GM23248 (cell line): ENCODE measurements at regions not wholly inside any gene's neighbourhood (a gene's known extent, or its start where the extent isn't known, plus 50 kb on each side); places are given as distances from the start of the nearest gene placed in this dataset.

Experiments
- DNase-seq: peaks from one replicate; pipeline ENCODE4 v3.0.0-alpha.2; 2015
- H2AFZ ChIP-seq: fragments of 200-600 bp; sonication (generic); 2 replicates; pipeline ENCODE4 v1.6.1; 2016; ENCODE audit warnings: antibody characterized with exemption
- H3F3A ChIP-seq: fragments of 200-600 bp; sonication (generic); 2 replicates; pipeline ENCODE4 v1.6.1; 2016; ENCODE audit warnings: mild to moderate bottlenecking, antibody characterized with exemption, mixed run types; ENCODE audit not compliant: insufficient read depth
- H3K27ac ChIP-seq: fragments of 200-600 bp; sonication (generic); 2 replicates; pipeline ENCODE4 v1.5.1; 2016; ENCODE audit warnings: mild to moderate bottlenecking
- H3K27me3 ChIP-seq: fragments of 200-600 bp; sonication (generic); replicated peaks from 2 replicates; pipeline ENCODE4 v1.6.1; 2016; ENCODE audit warnings: mild to moderate bottlenecking; ENCODE audit not compliant: insufficient read depth
- H3K36me3 ChIP-seq: fragments of 200-600 bp; sonication (generic); 2 replicates; pipeline ENCODE4 v1.6.1; 2016; ENCODE audit warnings: low read depth, mild to moderate bottlenecking
- H3K4me1 ChIP-seq: fragments of 200-600 bp; sonication (generic); 2 replicates; pipeline ENCODE4 v1.6.1; 2016; ENCODE audit warnings: mild to moderate bottlenecking; ENCODE audit not compliant: insufficient read depth
- H3K4me2 ChIP-seq: fragments of 200-600 bp; sonication (generic); one replicate; pipeline ENCODE4 v1.6.1; 2016; ENCODE audit warnings: mild to moderate bottlenecking; ENCODE audit not compliant: unreplicated experiment
- H3K4me3 ChIP-seq: fragments of 200-600 bp; sonication (generic); 2 replicates; pipeline ENCODE4 v1.5.1; 2016; ENCODE audit warnings: mild to moderate bottlenecking
- H3K79me2 ChIP-seq: fragments of 200-600 bp; sonication (generic); 2 replicates; pipeline ENCODE4 v1.6.1; 2016; ENCODE audit warnings: mild to moderate bottlenecking; ENCODE audit not compliant: insufficient read depth
- H3K9ac ChIP-seq: fragments of 200-600 bp; sonication (generic); 2 replicates; pipeline ENCODE4 v1.6.1; 2016; ENCODE audit warnings: mild to moderate bottlenecking
- H3K9me2 ChIP-seq: fragments of 200-600 bp; sonication (generic); 2 replicates; pipeline ENCODE4 v1.6.1; 2016; ENCODE audit warnings: mixed run types, mild to moderate bottlenecking, moderate library complexity; ENCODE audit not compliant: insufficient read depth
- H3K9me3 ChIP-seq: fragments of 200-600 bp; sonication (generic); one replicate; pipeline ENCODE4 v1.6.1; 2017; ENCODE audit warnings: low read depth
- H4K20me1 ChIP-seq: fragments of 200-600 bp; sonication (generic); 2 replicates; pipeline ENCODE4 v1.6.0; 2016; ENCODE audit not compliant: insufficient read depth
- EZH2 ChIP-seq: fragments of 200-600 bp; sonication (generic); IDR thresholded peaks from 2 replicates; pipeline ENCODE4 v1.6.1; 2018; ENCODE audit warnings: antibody characterized with exemption, mild to moderate bottlenecking; ENCODE audit not compliant: insufficient read depth, poor library complexity, severe bottlenecking
- EZH2phosphoT487 ChIP-seq: fragments of 200-600 bp; sonication (generic); IDR thresholded peaks from 2 replicates; pipeline ENCODE4 v1.6.1; 2018; ENCODE audit warnings: antibody characterized with exemption, moderate library complexity, mild to moderate bottlenecking, low read depth; ENCODE audit not compliant: insufficient read depth
- WGBS, 2 experiments: methylation state at CpG; one replicate each; pipeline ENCODE4 v1.1.6; 2015 to 2017; ENCODE audit warnings: low lambda C conversion rate in 2 of 2, low coverage in 1 of 2; ENCODE audit errors: missing lambda C conversion rate in 2 of 2; 5-methylcytosine and 5-hydroxymethylcytosine counted together
- in situ Hi-C: fragments of 300-500 bp; cut with MboI; formaldehyde crosslinking; loops from 2 replicates; pipeline ENCODE4 v1.15.0; 2020

GRCh38 chr16:51797669-51798259 lies 646.7 kb upstream of the SALL1 start:
- H3K4me2 ChIP-seq: no peak overlapping the region
- H3K36me3 ChIP-seq: no peaks in the 10 kb centered on the region
- no peak overlapping the region for H3K27ac ChIP-seq
- no peak overlapping the region for H2AFZ ChIP-seq
- H3K9me3 ChIP-seq: no peaks in the 10 kb centered on the region
- no peak for DNase-seq
- WGBS, 2 experiments: 22 to 24% methylated on average over 6 of the region's 6 CpGs
- H4K20me1 ChIP-seq: no peaks in the 10 kb centered on the region
- TF ChIP-seq EZH2phosphoT487: no peak
- TF ChIP-seq EZH2: no peak
- H3F3A ChIP-seq: no peaks in the 10 kb centered on the region
- H3K79me2 ChIP-seq: no peaks in the 10 kb centered on the region
- H3K4me3 ChIP-seq: no peak overlapping the region
- in situ Hi-C loops: loop anchor here (10.0 kb wide), 1 partner anchor 57 kb away; no protein-coding TSS in a partner anchor
- peaks cover 6% of the 10 kb centered on the region; the same call in 1 of the 2 replicates for H3K27me3 ChIP-seq
- H3K4me1 ChIP-seq: no peaks in the 10 kb centered on the region
- no peak overlapping the region for H3K9ac ChIP-seq
- H3K9me2 ChIP-seq: no peaks in the 10 kb centered on the region

- no peaks in the 10 kb centered on the region for H3K4me1 ChIP-seq
- no peaks in the 10 kb centered on the region for H4K20me1 ChIP-seq
- in situ Hi-C loops: no loop called here
Measured at GRCh38 chr16:51779240-51779639, 628.2 kb upstream of the SALL1 start.

GRCh38 chr16:51773071-51773890 lies 622.2 kb upstream of the SALL1 start:
- Histone ChIP-seq H3K9me3 (no peaks in the 10 kb centered on the region), H3K9ac (no peak overlapping the region), H4K20me1 (no peaks in the 10 kb centered on the region), H3K27ac (no peak overlapping the region), H3K36me3 (no peaks in the 10 kb centered on the region), H3K4me3 (no peak overlapping the region), H3K27me3 (peaks cover 30% of the 10 kb centered on the region), H3K9me2 (no peaks in the 10 kb centered on the region), H3F3A (no peaks in the 10 kb centered on the region), H3K4me2 (no peak overlapping the region), H3K79me2 (no peaks in the 10 kb centered on the region), H3K4me1 (no peaks in the 10 kb centered on the region), H2AFZ (no peak overlapping the region)
- no peak for DNase-seq
- in situ Hi-C loops: no loop called here
- WGBS, 2 experiments: 66 to 67% methylated on average over 22 of the region's 22 CpGs
- TF ChIP-seq EZH2 (no peak), EZH2phosphoT487 (no peak)

More at GRCh38 chr16:51779240-51779639, 628.2 kb upstream of the SALL1 start:
- Histone ChIP-seq H3K9me2 (no peaks in the 10 kb centered on the region), H2AFZ (no peak overlapping the region), H3K9ac (no peak overlapping the region), H3K4me2 (no peak overlapping the region), H3K36me3 (no peaks in the 10 kb centered on the region), H3K27me3 (peaks cover 5% of the 10 kb centered on the region; the same call in 1 of the 2 replicates), H3K27ac (no peak overlapping the region), H3K9me3 (no peaks in the 10 kb centered on the region), H3K79me2 (no peaks in the 10 kb centered on the region), H3K4me3 (no peak overlapping the region), H3F3A (no peaks in the 10 kb centered on the region)
- no peak for TF ChIP-seq EZH2phosphoT487
- TF ChIP-seq EZH2: no peak
- DNase-seq: no peak
- 40 to 42% methylated on average over 3 of the region's 3 CpGs for WGBS, 2 experiments

GRCh38 chr16:51766739-51767138 lies 615.7 kb upstream of the SALL1 start:
- no peaks in the 10 kb centered on the region for H3K9me2 ChIP-seq
- H4K20me1 ChIP-seq: no peaks in the 10 kb centered on the region
- 63 to 64% methylated on average over 2 of the region's 2 CpGs for WGBS, 2 experiments
- H3K27me3 ChIP-seq: peaks cover 45% of the 10 kb centered on the region
- H3K27ac ChIP-seq: no peak overlapping the region
- H2AFZ ChIP-seq: no peak overlapping the region
- H3K9ac ChIP-seq: no peak overlapping the region
- no peaks in the 10 kb centered on the region for H3K36me3 ChIP-seq
- no peaks in the 10 kb centered on the region for H3F3A ChIP-seq
- H3K79me2 ChIP-seq: no peaks in the 10 kb centered on the region
- no peaks in the 10 kb centered on the region for H3K9me3 ChIP-seq
- no peaks in the 10 kb centered on the region for H3K4me1 ChIP-seq
- H3K4me3 ChIP-seq: no peak overlapping the region
- in situ Hi-C loops: no loop called here
- TF ChIP-seq EZH2phosphoT487: no peak
- TF ChIP-seq EZH2: no peak
- DNase-seq: no peak
- no peak overlapping the region for H3K4me2 ChIP-seq
